ENCODE measurements at regions not wholly inside any gene's neighbourhood (a gene's known extent, or its start where the extent isn't known, plus 50 kb on each side); places are given as distances from the start of the nearest gene placed in this dataset.

DNA sequence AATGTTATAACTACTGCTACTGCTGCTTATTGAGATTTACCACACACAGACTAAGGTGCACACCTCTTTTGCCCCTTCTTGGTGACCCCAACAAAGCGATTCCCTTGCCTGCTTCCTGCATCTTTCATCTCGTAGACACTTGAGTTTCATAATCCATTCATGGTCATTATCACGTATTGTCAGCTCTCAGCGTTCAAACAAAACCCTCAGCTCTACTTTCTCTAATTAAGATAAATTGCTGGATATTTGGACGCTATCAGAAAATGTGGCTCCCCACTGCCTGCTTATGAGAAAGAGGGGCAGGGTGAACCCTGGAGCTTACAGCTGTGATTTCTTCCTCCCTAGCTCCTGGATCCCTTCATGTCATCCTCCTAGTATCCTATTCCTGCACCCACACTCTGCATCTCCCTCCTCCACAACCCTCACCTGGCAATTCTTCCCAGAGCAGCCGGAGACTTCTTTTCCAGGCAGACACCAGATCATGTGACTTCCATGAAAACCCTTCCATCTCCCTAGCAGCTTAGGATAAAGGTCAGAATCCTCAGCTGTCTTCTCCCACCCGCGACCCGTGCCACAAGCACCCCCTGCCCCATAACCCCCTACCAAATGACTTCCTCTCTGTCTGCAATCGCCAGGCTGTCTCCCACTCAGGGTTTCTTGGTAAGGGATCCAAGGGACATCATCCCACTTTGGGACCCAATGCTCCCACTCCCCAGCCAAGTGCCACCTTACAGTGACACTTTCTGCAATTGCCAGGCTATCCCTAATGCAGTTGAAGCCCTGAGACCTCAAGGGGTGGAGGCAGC lies 146.5 kb downstream of the NSG2 start:
- DNase-seq: no peak

- DNase-seq: no peak
Measured at GRCh38 chr5:174192901-174193300, 147.4 kb downstream of the NSG2 start.

GRCh38 chr5:174195517-174195916 lies 150.0 kb downstream of the NSG2 start:
- no peak for DNase-seq

DNA sequence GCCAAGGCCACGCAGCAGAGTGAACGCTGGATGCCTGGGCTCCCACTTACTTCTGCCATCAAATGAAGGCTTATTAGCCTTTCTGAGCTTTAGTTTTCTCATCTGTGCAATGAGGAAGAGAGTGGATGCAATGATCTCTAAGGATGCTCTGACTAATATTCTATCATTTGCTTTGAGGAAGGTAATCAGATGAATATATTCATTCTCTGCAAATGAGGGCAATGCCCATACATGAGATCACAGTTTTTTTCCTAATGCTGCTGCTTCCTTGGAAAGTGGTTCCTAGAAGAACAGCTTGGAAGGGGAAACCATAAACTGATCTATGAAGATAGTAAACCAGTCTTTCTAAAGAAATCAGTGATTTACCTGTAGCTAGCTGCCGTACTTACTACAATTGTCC lies 152.4 kb downstream of the NSG2 start:
- no peak for DNase-seq

- DNase-seq: no peak
Measured at GRCh38 chr5:174198541-174198940, 153.0 kb downstream of the NSG2 start.

GRCh38 chr5:174202996-174203395 lies 157.5 kb downstream of the NSG2 start:
- no peak for DNase-seq

DNA sequence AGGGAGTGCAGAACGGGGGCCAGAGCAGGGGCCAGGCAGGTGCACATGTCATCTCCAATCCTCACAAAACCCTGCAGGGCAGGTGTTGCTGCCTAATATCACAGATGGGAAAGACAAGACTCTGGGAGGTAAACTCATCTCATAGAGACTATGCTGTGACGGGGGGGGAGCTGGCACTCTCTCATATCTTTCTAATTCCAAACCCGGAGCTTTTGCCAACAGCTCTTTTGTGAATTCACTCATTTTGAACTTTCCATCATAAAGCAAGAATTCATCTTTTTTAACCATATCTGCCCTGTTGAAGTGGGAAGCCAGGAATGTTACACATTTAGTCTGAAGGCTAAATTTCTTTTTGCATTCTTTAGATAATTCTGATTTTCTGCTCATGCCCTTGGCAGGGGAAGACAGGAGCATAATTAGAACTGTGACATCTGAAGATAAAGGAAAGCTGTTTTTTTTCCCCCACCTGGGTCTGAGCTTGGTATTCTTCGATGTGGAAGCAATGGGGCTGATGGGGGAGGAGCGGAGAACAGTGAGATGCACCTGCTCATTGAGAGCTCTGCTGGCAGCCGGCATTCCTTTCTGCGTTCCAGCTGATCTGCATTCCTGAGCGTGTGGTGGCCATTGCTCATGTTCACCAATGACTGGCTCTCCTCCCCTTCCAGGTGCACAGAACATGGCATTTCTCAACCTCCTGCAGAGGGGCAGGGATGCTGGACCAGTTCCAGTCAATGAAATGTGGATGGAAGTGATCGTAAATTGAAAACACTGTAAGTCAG lies 159.2 kb downstream of the NSG2 start:
- DNase-seq: no peak

- DNase-seq: no peak
Measured at GRCh38 chr5:174205939-174206338, 160.4 kb downstream of the NSG2 start.

DNA sequence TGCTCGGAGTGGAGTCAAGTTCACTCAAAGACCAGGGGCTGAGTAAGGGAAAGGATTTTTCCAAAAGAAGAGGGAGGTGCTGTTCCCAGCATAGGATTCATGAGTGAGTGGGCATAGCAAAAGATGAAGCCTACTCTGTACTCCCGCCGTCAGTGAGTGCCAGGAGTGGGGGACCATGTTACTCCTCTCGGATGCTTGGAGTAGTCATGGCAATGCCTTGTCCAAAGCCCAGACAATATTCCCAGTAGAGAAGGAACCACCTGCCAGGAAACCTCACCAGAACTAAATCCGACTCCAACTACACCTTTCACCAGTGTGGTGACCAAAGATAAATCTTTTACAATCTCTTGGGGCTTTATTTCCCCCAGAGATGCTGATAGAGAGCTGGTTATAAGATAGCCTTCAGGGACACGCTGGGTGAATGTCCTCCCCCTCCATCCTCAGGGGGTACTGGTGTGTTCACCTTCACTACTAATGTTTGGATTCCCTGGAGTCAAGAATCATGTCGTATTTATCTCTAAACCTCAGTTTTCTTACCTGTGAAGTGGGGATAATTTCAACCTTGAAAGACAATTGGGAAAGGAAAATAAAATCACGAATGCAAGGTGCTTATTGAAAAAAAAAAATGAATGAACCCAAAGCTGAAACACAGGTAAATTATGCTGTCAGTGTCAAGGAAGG lies 165.2 kb downstream of the NSG2 start:
- DNase-seq: no peak

- DNase-seq: no peak
Measured at GRCh38 chr5:174211277-174211626, 165.7 kb downstream of the NSG2 start.

DNA sequence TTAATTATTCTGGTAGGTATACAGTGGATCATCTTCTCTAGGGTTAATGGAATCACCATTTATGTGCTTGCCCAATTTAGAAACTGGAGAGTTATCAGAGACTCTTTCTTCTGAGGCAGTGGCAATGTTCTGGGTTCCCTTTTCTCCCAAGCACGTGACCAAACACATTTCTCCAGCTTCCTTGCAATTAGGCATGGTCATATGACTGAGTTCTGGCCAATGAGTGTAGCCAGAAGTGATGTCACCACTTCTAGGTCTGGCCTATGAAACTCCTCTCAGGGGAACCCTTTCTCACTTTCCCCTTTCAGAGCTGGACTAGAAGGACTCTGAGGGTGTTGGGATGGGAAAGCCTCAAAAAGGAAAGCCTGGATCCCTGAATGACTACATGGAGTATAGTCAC lies 172.0 kb downstream of the NSG2 start:
- no peak for DNase-seq

GRCh38 chr5:174218162-174218561 lies 172.7 kb downstream of the NSG2 start:
- no peak for DNase-seq

GRCh38 chr5:174220417-174220816 lies 174.9 kb downstream of the NSG2 start:
- DNase-seq: no peak

- no peak for DNase-seq
Measured at GRCh38 chr5:174221436-174221835, 175.9 kb downstream of the NSG2 start.

DNA sequence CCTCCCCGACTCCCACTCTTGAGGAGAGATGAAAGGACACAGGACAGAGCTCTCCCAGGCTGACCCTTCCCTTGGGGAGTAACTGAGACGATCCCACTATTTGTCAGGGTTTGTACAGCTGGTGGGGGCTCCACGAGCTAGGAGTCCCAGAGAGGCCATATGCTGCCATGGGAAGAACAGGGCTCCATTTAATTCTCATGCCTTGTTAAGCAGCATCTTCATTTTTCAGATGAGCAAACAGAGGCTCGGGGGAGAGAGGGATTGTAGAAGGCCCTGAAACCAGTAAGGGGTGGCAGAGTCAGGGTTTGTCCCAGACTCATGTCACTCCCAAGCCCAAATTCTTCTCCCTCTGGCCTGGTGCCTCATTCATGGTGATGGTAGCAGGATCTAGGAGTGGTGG lies 176.4 kb downstream of the NSG2 start:
- no peak for DNase-seq

DNA sequence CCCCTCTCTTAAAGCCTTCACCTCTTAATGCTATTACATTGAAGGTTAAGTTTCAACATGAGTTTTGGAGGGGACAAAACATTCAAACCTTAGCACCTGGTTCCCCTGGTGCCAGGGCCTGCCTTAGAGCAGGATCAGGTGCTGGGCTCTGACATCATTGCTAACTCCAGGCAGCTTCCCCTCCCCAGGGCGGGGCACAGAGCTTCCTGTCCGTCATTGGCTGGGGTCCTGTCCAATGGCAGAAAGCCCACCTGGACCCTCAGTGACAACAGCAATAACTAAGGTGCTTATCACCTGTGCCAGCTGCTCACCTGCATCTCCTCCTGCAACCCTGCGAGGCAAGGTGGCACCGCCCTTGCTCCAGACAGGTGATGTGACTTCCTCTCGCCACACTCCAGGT lies 177.4 kb downstream of the NSG2 start:
- DNase-seq: no peak

DNA sequence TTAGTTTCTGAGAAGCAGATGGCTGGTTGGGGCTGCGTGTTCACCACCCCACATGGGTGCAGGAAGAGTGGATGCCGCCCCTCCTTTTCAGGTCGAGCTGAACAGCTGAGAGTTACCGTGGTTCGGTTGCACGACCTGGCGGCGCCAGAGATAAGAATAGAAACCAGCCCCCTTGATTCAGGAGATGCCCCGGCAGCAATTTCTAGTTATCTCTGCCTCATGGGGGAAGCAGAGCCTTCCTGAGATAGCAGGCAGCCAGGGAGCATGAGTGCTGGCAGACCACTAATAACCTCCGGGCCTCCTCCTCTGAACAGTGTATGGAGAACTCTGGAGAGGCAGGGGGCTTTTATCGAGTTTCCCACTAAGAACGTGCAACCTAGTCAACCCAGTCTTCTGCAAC lies 177.8 kb downstream of the NSG2 start:
- DNase-seq: no peak

- no peak for DNase-seq
Measured at GRCh38 chr5:174229068-174229467, 183.6 kb downstream of the NSG2 start.

GRCh38 chr5:174229514-174230370 lies 184.2 kb downstream of the NSG2 start:
- no peak for DNase-seq

GRCh38 chr5:174231956-174232487 lies 186.5 kb downstream of the NSG2 start:
- DNase-seq: no peak

DNA sequence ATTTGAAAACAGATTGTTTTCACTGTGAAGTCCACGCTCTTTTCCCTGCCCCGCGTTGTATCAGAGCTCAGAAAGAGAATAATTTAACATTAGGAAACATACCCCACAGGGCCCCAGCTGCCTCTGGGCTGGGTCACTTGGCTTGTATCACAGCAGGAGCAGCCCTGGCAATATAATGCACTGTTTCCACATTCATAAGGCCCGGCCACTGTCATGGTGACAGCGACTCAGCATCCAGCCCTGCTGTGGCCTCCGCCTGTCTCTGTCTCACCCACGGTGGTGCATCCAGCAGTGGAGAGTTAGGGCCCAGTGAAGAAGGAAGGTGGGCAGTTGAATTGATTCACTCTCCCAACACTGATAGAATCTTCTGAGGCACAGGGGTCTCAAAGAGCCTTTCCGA lies 188.9 kb downstream of the NSG2 start:
- no peak for DNase-seq

DNA sequence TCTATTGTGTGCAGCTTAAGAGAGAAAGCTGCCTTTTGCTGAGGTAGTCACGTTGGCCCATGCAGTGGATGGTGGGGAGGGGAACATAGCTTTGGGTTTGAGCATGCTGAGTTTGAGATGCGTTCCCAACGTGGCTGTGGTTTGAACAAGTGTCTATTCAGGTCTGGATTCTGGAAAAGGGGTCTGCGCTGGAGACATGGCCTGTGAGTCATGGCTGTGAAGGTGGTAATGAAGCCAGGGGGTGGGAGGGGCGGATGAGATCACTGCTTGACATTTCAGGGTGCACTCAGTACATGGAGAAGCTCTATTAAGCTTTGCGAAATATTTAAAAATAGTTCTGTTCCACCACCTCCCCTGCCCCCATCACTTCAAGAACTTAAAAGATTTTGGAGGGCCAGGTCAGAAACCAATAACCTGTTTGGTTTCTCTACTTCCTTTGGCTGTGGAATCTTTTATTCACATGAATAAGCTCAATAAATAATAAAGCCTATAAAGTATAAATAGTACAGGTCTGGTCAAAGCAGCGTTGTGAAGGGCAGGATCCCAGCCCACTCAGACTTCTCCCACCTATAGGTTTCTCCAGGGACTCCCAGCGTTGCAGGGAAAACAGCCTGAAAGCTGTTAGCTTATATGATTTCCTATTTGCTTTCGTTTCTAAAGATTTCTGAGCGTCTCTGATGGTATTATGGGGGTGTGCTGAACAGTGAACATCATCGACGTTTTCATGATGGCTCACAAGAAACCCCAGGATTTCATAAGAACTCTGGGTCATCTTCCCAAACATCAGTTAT lies 189.9 kb downstream of the NSG2 start:
- no peak for DNase-seq

Data from HCEC 1CT (cell line).